B cell (primary cell): ENCODE measurements at regions not wholly inside any gene's neighbourhood (a gene's known extent, or its start where the extent isn't known, plus 50 kb on each side); places are given as distances from the start of the nearest gene placed in this dataset.

Experiments
- EZH2 ChIP-seq: IDR thresholded peaks from 2 replicates; pipeline ENCODE4 v1.6.1; 2012; ENCODE audit warnings: borderline replicate concordance, low read depth, mild to moderate bottlenecking, moderate library complexity, low read length; ENCODE audit not compliant: insufficient read depth, poor library complexity, severe bottlenecking
- TF ChIP-seq, protein P1 (sequence below): fragments of 200-600 bp; IDR thresholded peaks from one replicate; pipeline ENCODE4 v1.8.0; 2022; ENCODE audit warnings: antibody characterized with exemption, mild to moderate bottlenecking

GRCh38 chr2:219973136-219973535 lies 345.7 kb downstream of the SLC4A3 start:
- no peak for TF ChIP-seq EZH2
- TF ChIP-seq, protein P1, sequence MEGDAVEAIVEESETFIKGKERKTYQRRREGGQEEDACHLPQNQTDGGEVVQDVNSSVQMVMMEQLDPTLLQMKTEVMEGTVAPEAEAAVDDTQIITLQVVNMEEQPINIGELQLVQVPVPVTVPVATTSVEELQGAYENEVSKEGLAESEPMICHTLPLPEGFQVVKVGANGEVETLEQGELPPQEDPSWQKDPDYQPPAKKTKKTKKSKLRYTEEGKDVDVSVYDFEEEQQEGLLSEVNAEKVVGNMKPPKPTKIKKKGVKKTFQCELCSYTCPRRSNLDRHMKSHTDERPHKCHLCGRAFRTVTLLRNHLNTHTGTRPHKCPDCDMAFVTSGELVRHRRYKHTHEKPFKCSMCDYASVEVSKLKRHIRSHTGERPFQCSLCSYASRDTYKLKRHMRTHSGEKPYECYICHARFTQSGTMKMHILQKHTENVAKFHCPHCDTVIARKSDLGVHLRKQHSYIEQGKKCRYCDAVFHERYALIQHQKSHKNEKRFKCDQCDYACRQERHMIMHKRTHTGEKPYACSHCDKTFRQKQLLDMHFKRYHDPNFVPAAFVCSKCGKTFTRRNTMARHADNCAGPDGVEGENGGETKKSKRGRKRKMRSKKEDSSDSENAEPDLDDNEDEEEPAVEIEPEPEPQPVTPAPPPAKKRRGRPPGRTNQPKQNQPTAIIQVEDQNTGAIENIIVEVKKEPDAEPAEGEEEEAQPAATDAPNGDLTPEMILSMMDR = no peak
